IMR-90 (cell line): ENCODE measurements at regions not wholly inside any gene's neighbourhood (a gene's known extent, or its start where the extent isn't known, plus 50 kb on each side); places are given as distances from the start of the nearest gene placed in this dataset.

Source experiments
- ATAC-seq: fragments of 200-7000 bp; cut with Tn5 transposase; 2 replicates; pipeline ENCODE4 v1.9.1; 2020; ENCODE audit warnings: low read depth, mild to moderate bottlenecking, moderate library complexity
- BruUV-seq: library from RNA; stranded (reverse); fragments of 400-500 nt; replicated peaks from 2 replicates; lab custom pipeline; 2021; lab: Mats Ljungman, UMichigan
- CTCF ChIA-PET: fragments of 300-600 bp; formaldehyde crosslinking; extraction: SDS; loops from one replicate; lab custom pipeline; 2021; ENCODE audit warnings: antibody characterized with exemption; lab: Yijun Ruan, JAX
- POLR2A ChIA-PET: fragments of 300-600 bp; sonication (Branson Sonifier 250); formaldehyde crosslinking; loops from one replicate; lab custom pipeline; 2022; ENCODE audit warnings: antibody characterized with exemption; ENCODE audit not compliant: unreplicated experiment; lab: Charles Lee
- DNase-seq: peaks from one replicate; pipeline ENCODE4 v3.0.0; 2013
- H2AFZ ChIP-seq: replicated peaks from 2 replicates; pipeline ENCODE3; 2013; ENCODE audit warnings: low read length, mild to moderate bottlenecking; ENCODE audit not compliant: poor library complexity
- H2AK5ac ChIP-seq: 2 replicates; pipeline ENCODE4 v1.6.1; 2013; ENCODE audit warnings: low read depth, low read length, inconsistent platforms
- H2AK9ac ChIP-seq: replicated peaks from 2 replicates; pipeline ENCODE3; 2013; ENCODE audit warnings: mild to moderate bottlenecking, low read depth, low read length, moderate library complexity; ENCODE audit not compliant: poor library complexity
- H2BK120ac ChIP-seq: 2 replicates; pipeline ENCODE4 v1.6.1; 2013; ENCODE audit warnings: low read depth, low read length, inconsistent platforms
- H2BK15ac ChIP-seq: 3 replicates; pipeline ENCODE4 v1.6.1; 2013; ENCODE audit warnings: low read depth, low read length, inconsistent platforms
- H2BK20ac ChIP-seq: 2 replicates; pipeline ENCODE4 v1.6.1; 2013; ENCODE audit warnings: low read depth, mild to moderate bottlenecking, inconsistent platforms, low read length, moderate library complexity
- H2BK5ac ChIP-seq: 2 replicates; pipeline ENCODE4 v1.6.1; 2013; ENCODE audit warnings: mild to moderate bottlenecking, low read depth, low read length, inconsistent platforms; ENCODE audit not compliant: poor library complexity, severe bottlenecking
- H3K14ac ChIP-seq: replicated peaks from 2 replicates; pipeline ENCODE4 v1.6.1; 2013; ENCODE audit warnings: low read depth, low read length, inconsistent platforms
- H3K18ac ChIP-seq: 2 replicates; pipeline ENCODE4 v1.6.1; 2013; ENCODE audit warnings: low read depth, low read length, control low read depth
- H3K23ac ChIP-seq: 2 replicates; pipeline ENCODE4 v1.6.1; 2013; ENCODE audit warnings: low read depth, low read length, inconsistent platforms
- H3K27ac ChIP-seq: 2 replicates; pipeline ENCODE4 v1.5.1; 2013; ENCODE audit warnings: mild to moderate bottlenecking, control low read depth, low read length; ENCODE audit not compliant: insufficient read depth
- H3K27me3 ChIP-seq: 2 replicates; pipeline ENCODE4 v1.6.1; 2013; ENCODE audit warnings: low read length; ENCODE audit not compliant: control insufficient read depth, insufficient read depth
- H3K36me3 ChIP-seq: 2 replicates; pipeline ENCODE4 v1.6.1; 2013; ENCODE audit warnings: low read length, mixed read lengths; ENCODE audit not compliant: control insufficient read depth, insufficient read depth
- H3K4ac ChIP-seq: 2 replicates; pipeline ENCODE4 v1.6.1; 2013; ENCODE audit warnings: low read depth, low read length, inconsistent platforms
- H3K4me1 ChIP-seq: 2 replicates; pipeline ENCODE4 v1.6.1; 2013; ENCODE audit warnings: low read length, mixed read lengths; ENCODE audit not compliant: control insufficient read depth, insufficient read depth
- H3K4me2 ChIP-seq: 2 replicates; pipeline ENCODE4 v1.6.1; 2013; ENCODE audit warnings: low read depth, mild to moderate bottlenecking, control low read depth, low read length, moderate library complexity
- H3K4me3 ChIP-seq: 2 replicates; pipeline ENCODE4 v1.5.1; 2013; ENCODE audit warnings: low read depth, mild to moderate bottlenecking, control low read depth, low read length, moderate library complexity; ENCODE audit not compliant: insufficient read depth
- H3K56ac ChIP-seq: 2 replicates; pipeline ENCODE4 v1.6.1; 2013; ENCODE audit warnings: low read length, inconsistent platforms; ENCODE audit not compliant: insufficient read depth; ENCODE audit errors: extremely low read depth
- H3K79me1 ChIP-seq, 2 experiments: 2 replicates each; pipeline ENCODE4 v1.6.1; 2013; ENCODE audit warnings: low read length in 2 of 2, inconsistent platforms in 1 of 2, low read depth in 1 of 2
- H3K9ac ChIP-seq: 2 replicates; pipeline ENCODE4 v1.6.1; 2013; ENCODE audit warnings: low read depth, low read length, control low read depth
- H3K9me1 ChIP-seq: 2 replicates; pipeline ENCODE4 v1.6.1; 2013; ENCODE audit warnings: low read length, inconsistent platforms; ENCODE audit not compliant: insufficient read depth
- H3K9me3 ChIP-seq: 2 replicates; pipeline ENCODE4 v1.6.1; 2013; ENCODE audit warnings: low read length; ENCODE audit not compliant: control insufficient read depth, insufficient read depth
- H4K20me1 ChIP-seq: 2 replicates; pipeline ENCODE4 v1.6.1; 2013; ENCODE audit warnings: low read length, inconsistent platforms; ENCODE audit not compliant: insufficient read depth
- H4K5ac ChIP-seq: 2 replicates; pipeline ENCODE4 v1.6.1; 2013; ENCODE audit warnings: mild to moderate bottlenecking, low read depth, low read length, control low read depth
- H4K8ac ChIP-seq, 2 experiments: 2 replicates each; pipeline ENCODE4 v1.6.1; 2013; ENCODE audit warnings: low read depth in 2 of 2, low read length in 2 of 2, control low read depth in 1 of 2, inconsistent platforms in 1 of 2
- H4K91ac ChIP-seq: 2 replicates; pipeline ENCODE4 v1.6.1; 2013; ENCODE audit warnings: low read depth, low read length, inconsistent platforms; ENCODE audit not compliant: insufficient read depth
- FOS ChIP-seq: fragments of 150-350 bp; IDR thresholded peaks from 2 replicates; pipeline ENCODE4 v1.6.1; 2016; ENCODE audit warnings: low read depth, low read length
- MAFK ChIP-seq: IDR thresholded peaks from 2 replicates; pipeline ENCODE4 v1.6.1; 2012; ENCODE audit warnings: low read depth, low read length, improper control_type of control experiment
- MXI1 ChIP-seq: IDR thresholded peaks from 2 replicates; pipeline ENCODE4 v1.6.1; 2012; ENCODE audit warnings: low read depth, mild to moderate bottlenecking, low read length, moderate library complexity, borderline replicate concordance
- NFE2L2 ChIP-seq: fragments of 150-350 bp; IDR thresholded peaks from 2 replicates; pipeline ENCODE4 v1.6.1; 2016; ENCODE audit warnings: low read depth, mild to moderate bottlenecking, low read length
- RAD21 ChIP-seq: IDR thresholded peaks from 2 replicates; pipeline ENCODE4 v1.6.1; 2012; ENCODE audit warnings: low read length, improper control_type of control experiment
- SMC3 ChIP-seq: fragments of 150-350 bp; IDR thresholded peaks from 2 replicates; pipeline ENCODE4 v1.6.1; 2016; ENCODE audit warnings: low read depth, mild to moderate bottlenecking, antibody characterized with exemption, low read length, moderate library complexity
- WGBS, 2 experiments: methylation state at CpG; one replicate each; pipeline versions ENCODE4 v1.1.5 to v1.1.7; 2013; ENCODE audit warnings: missing lambda C conversion rate in 2 of 2; ENCODE audit not compliant: insufficient read length in 1 of 2; ENCODE audit errors: extremely low coverage in 2 of 2; 5-methylcytosine and 5-hydroxymethylcytosine counted together
- dilution Hi-C: fragments of 300-500 bp; cut with HindIII; formaldehyde crosslinking; loops from one replicate; pipeline ENCODE4 v1.14.3; 2018; ENCODE audit warnings: low sequenced_read_pairs; ENCODE audit not compliant: unreplicated experiment
- in situ Hi-C: fragments of 300-500 bp; cut with MboI; formaldehyde crosslinking; loops from 3 replicates; pipeline ENCODE4 v1.14.3; 2019; ENCODE audit warnings: low sequenced_read_pairs, inconsistent platforms, mixed read lengths
- intact Hi-C: fragments of 100-400 bp; cut with micrococcal nuclease; formaldehyde crosslinking; loops from 2 replicates; pipeline ENCODE4 v1.10.0; 2022
- TF ChIP-seq, protein P1 (sequence below): fragments of 150-350 bp; IDR thresholded peaks from 2 replicates; pipeline ENCODE4 v1.6.1; 2017; ENCODE audit warnings: mild to moderate bottlenecking, antibody characterized with exemption, low read length, low read depth

DNA sequence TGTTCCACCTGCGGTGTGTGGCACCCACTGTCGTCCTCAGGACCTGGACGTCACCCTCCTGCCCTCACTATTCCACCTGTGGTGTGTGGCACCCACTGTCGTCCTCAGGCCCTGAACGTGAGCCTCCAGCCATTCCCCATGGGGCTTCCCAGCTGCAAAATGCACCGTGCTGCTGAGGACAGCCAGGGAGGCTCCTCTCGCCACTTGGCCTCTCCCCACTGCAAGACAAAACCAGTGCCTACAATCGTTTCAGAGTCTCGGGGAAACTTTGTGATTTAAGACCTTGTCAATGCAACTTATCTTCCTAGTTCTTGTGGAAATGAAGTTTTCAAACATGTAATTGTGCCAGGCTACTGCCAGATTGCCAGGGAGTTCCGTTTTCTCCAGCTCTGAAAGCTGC is 319.3 kb upstream of the SALL3 start:
- POLR2A ChIA-PET = no interaction called here
- no peaks in the 10 kb centered on the region for H3K4me1 ChIP-seq
- TF ChIP-seq NFE2L2 (no peak), FOS (no peak), SMC3 (no peak), MAFK (no peak), RAD21 (no peak), MXI1 (no peak)
- TF ChIP-seq, protein P1, sequence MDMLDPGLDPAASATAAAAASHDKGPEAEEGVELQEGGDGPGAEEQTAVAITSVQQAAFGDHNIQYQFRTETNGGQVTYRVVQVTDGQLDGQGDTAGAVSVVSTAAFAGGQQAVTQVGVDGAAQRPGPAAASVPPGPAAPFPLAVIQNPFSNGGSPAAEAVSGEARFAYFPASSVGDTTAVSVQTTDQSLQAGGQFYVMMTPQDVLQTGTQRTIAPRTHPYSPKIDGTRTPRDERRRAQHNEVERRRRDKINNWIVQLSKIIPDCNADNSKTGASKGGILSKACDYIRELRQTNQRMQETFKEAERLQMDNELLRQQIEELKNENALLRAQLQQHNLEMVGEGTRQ = no peak
- peaks cover 58% of the 10 kb centered on the region for H3K9me3 ChIP-seq
- in situ Hi-C loops (no loop called here), intact Hi-C loops (no loop called here), dilution Hi-C loops (no loop called here)
- no peaks in the 10 kb centered on the region for H3K36me3 ChIP-seq
- H2BK20ac ChIP-seq = no peak overlapping the region
- H3K79me1 ChIP-seq = no peaks in the 10 kb centered on the region
- H2AK9ac ChIP-seq = no peak overlapping the region
- H4K8ac ChIP-seq = no peak overlapping the region
- no peak overlapping the region for H3K4me3 ChIP-seq
- H3K56ac ChIP-seq = no peak overlapping the region
- no peak overlapping the region for H3K9ac ChIP-seq
- no peak overlapping the region for H4K91ac ChIP-seq
- no peak overlapping the region for H2AK5ac ChIP-seq
- no peak overlapping the region for H4K5ac ChIP-seq
- WGBS, 2 experiments = 55% methylated on average over 5 of the region's 10 CpGs; no CpG with 5 or more reads in 1 of the 2 experiments
- H2AFZ ChIP-seq = no peak overlapping the region
- H3K23ac ChIP-seq = no peak overlapping the region
- DNase-seq (no peak), ATAC-seq (no peak)
- no peak overlapping the region for H3K4ac ChIP-seq
- no peak overlapping the region for H2BK120ac ChIP-seq
- H2BK15ac ChIP-seq = no peak overlapping the region
- H3K27ac ChIP-seq = no peak overlapping the region
- H3K4me2 ChIP-seq = no peak overlapping the region
- no peaks in the 10 kb centered on the region for H4K20me1 ChIP-seq
- no TSS peak for BruUV-seq
- H2BK5ac ChIP-seq = no peak overlapping the region
- H3K18ac ChIP-seq = no peak overlapping the region
- no peaks in the 10 kb centered on the region for H3K9me1 ChIP-seq
- H3K14ac ChIP-seq = no peak overlapping the region
- no peaks in the 10 kb centered on the region for H3K27me3 ChIP-seq
- CTCF ChIA-PET = no interaction called here
